ENCODE measurements at regions not wholly inside any gene's neighbourhood (a gene's known extent, or its start where the extent isn't known, plus 50 kb on each side); places are given as distances from the start of the nearest gene placed in this dataset.
"Not testable (repeated sequence)": the region's sequence is repeated elsewhere in the genome, so short reads cannot be mapped to it uniquely, and the experiment has no call there.

- CTCF ChIA-PET: interaction anchor here (0.8 to 5.1 kb wide), 5 partner anchors 8 to 265 kb away, joined by 3 to 37 read pairs (median 4); no protein-coding TSS in a partner anchor
- POLR2A ChIA-PET: interaction anchor here (1.4 to 2.7 kb wide), 2 partner anchors 262 to 263 kb away, joined by 4 to 11 read pairs; partner anchors contain the start of gene CEBPB
- DNase-seq (ENCODE audit: low read depth, low spot score): no peak
- TF ChIP-seq, protein P1, sequence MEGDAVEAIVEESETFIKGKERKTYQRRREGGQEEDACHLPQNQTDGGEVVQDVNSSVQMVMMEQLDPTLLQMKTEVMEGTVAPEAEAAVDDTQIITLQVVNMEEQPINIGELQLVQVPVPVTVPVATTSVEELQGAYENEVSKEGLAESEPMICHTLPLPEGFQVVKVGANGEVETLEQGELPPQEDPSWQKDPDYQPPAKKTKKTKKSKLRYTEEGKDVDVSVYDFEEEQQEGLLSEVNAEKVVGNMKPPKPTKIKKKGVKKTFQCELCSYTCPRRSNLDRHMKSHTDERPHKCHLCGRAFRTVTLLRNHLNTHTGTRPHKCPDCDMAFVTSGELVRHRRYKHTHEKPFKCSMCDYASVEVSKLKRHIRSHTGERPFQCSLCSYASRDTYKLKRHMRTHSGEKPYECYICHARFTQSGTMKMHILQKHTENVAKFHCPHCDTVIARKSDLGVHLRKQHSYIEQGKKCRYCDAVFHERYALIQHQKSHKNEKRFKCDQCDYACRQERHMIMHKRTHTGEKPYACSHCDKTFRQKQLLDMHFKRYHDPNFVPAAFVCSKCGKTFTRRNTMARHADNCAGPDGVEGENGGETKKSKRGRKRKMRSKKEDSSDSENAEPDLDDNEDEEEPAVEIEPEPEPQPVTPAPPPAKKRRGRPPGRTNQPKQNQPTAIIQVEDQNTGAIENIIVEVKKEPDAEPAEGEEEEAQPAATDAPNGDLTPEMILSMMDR (IDR thresholded peaks at IDR 0.05; ENCODE audit: insufficient read depth, low read length, missing control alignments): no peak
- H3K4me3 ChIP-seq (ENCODE audit: low read depth, low read length): no peak overlapping the region
Observed at GRCh38 chr20:50453533-50454244, 56.5 kb upstream of the PTPN1 start.

DNA sequence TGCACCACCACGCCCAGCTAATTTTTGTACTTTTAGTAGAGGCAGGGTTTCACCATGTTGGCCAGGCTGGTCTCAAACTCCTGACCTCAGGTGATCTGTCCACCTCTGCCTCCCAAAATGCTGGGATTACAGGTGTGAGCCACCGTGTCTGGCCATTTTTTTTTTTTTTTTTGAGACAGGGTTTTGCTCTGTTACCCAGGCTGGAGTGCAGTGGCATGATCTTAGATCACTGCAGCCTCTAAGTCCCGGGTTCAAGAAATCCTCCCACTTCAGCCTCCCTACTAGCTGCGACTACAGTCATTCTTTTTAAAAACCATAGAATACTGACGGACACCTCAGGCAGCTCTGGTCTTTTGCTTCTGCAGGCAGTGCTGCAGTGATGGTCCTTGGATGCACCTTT lies 54.9 kb upstream of the PTPN1 start:
- ChIA-PET POLR2A (interaction anchor here (2.7 kb wide), 1 partner anchor 264 kb away, joined by 11 read pairs; the partner anchor contains the start of gene CEBPB), CTCF (interaction anchor here (0.7 to 4.6 kb wide), 5 partner anchors 9 to 276 kb away, joined by 3 to 22 read pairs (median 3); no protein-coding TSS in a partner anchor)
- H3K4me3 ChIP-seq (ENCODE audit: low read depth, low read length); DNase-seq (ENCODE audit: low read depth, low spot score): not testable (repeated sequence)

GRCh38 chr20:50455656-50456451 lies 54.3 kb upstream of the PTPN1 start:
- ChIA-PET CTCF (interaction anchor here (0.7 to 4.6 kb wide), 6 partner anchors 8 to 279 kb away, joined by 3 to 22 read pairs (median 3); no protein-coding TSS in a partner anchor), POLR2A (interaction anchor here (0.6 to 2.7 kb wide), 2 partner anchors 255 to 265 kb away, joined by 3 to 11 read pairs; partner anchors contain the start of gene CEBPB)
- H3K4me3 ChIP-seq (ENCODE audit: low read depth, low read length): no peak overlapping the region
- TF ChIP-seq, protein P1 (IDR thresholded peaks at IDR 0.05; ENCODE audit: insufficient read depth, low read length, missing control alignments): no peak
- no peak for DNase-seq (ENCODE audit: low read depth, low spot score)

DNA sequence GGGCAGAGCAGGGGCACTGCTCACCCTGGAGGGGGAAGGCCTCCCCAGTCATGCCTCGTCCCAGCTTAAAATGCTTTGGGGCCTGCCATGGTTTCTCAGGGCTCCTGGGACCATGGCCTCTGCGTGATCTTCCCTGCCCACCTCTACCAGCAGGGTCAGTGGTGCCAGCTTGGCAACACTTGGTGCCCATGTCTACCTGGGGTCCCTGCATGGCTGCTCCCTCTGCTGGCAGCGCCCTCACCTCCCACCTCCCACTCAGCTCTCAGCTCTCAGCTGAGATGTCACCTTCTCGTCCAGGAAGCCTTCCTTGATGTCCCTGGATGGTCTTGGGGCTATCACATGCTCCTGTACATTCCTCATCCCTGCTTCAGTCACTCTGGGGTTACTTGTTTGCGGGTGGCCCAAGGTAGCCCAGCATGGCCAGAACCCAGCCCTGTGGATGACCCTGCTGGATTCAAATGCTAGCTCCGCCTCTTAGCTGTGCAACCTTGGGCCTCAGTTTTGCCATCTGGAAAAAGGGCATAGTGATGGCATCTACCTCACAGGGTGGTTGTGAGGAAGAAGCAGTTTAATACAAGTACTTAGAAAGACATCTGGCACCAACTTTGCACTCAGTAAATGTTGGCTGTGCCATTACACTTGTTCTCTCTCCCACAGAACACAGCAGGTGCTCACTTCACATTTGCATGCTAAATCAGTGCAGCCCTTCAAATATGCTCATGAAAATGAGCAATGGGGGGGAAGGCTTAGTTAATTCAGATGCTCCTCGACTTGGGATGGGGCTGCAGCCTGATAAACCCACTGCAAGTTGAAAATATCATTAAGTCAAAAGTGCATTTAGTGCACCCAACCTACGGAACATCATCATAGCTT lies 53.5 kb upstream of the PTPN1 start:
- CTCF ChIA-PET: interaction anchor here (0.7 to 4.6 kb wide), 4 partner anchors 7 to 279 kb away, joined by 3 to 22 read pairs (median 5); no protein-coding TSS in a partner anchor
- DNase-seq (ENCODE audit: low read depth, low spot score): no peak
- TF ChIP-seq, protein P1 (IDR thresholded peaks at IDR 0.05; ENCODE audit: insufficient read depth, low read length, missing control alignments): peak; percentile 16
- no peak overlapping the region for H3K4me3 ChIP-seq (ENCODE audit: low read depth, low read length)
- POLR2A ChIA-PET: interaction anchor here (0.6 to 2.7 kb wide), 2 partner anchors 255 to 265 kb away, joined by 3 to 11 read pairs; partner anchors contain the start of gene CEBPB

DNA sequence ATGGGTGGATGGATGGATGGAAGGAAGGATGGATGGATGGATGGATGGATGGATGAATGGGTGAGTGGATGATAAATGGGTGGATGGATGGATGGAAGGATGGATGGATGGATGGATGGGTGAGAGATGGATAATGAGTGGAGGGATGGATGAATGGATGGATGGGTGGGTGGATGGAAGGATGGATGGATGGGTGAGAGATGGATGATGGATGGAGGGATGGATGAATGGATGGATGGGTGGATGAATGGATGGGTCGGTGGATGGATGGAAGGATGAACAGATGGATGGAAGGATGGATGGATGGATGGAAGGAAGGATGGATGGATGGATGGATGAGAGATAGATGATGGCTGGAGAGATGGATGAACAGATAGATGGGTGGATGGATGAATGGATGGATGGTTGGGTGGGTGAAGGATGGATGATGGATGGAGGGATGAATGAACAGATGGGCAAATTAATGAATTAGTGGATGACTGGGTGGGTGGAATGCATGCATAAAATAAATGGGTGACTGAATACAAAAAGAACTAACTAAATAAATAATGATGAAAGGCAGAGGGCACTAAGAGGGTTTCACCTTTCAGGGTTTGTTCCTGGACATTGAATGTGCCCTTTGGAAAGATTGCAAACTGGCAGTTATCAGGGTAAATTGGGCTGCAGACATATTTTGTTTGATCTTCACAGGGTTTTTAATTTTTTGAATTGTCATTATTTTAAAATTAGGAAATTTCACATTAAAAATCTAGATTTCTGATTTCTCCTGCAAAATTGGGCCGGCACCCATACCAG lies 50.9 kb upstream of the PTPN1 start:
- no peak for DNase-seq (ENCODE audit: low read depth, low spot score)
- TF ChIP-seq, protein P1 (IDR thresholded peaks at IDR 0.05; ENCODE audit: insufficient read depth, low read length, missing control alignments): no peak
- CTCF ChIA-PET: interaction anchor here (1.2 to 13.6 kb wide), 5 partner anchors 8 to 273 kb away, joined by 5 to 523 read pairs (median 10); partner anchors contain the start of gene CEBPB
- POLR2A ChIA-PET: no interaction called here
- H3K4me3 ChIP-seq (ENCODE audit: low read depth, low read length): no peak overlapping the region

All from AG04449 (cell line).